GM19023 (cell line): ENCODE measurements at regions not wholly inside any gene's neighbourhood (a gene's known extent, or its start where the extent isn't known, plus 50 kb on each side); places are given as distances from the start of the nearest gene placed in this dataset.
"Not testable (repeated sequence)": the region's sequence is repeated elsewhere in the genome, so short reads cannot be mapped to it uniquely, and the experiment has no call there.

ENCODE experiments used
- ATAC-seq: cut with Tn5 transposase; IDR thresholded peaks from one replicate; pipeline ENCODE4 v1.9.1; 2021; ENCODE audit warnings: mild to moderate bottlenecking, moderate library complexity; ENCODE audit not compliant: unreplicated experiment

DNA sequence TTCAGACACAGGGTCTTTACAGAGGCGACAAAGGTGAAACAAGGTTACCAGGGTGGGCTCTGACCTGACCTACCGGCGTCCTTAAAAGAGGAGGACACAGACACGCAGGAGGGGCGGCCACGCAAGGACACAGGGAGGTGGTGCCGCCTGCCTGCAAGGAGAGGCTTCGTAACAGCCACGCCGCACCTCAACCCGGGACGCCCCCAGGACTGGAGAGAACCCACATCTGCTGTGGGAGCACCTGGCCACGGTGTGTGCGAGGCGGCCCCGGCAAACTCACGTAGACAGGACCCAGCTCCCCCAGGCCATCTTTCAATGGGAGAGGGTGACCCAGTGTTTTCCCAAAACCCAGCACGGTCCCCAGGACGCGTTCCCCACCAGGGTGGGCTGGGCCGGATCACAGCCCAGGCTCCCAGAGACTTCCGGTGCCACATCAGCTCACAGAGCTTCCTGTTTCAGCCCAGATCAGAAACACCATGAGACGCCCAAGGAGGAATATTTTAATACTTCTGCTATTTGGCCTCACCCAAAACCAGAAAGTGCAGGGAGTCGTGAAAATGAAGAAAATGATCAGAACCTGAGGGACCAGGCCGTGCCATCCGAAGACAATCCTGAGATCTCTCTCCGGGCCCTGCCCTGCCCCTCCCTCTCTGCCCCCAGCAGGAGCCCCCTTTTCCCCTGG is 5417.4 kb upstream of the TPTE start:
- not testable (repeated sequence) for ATAC-seq

- ATAC-seq: not testable (repeated sequence)
Observed at GRCh38 chr21:5104562-5104928, 5416.8 kb upstream of the TPTE start.

- ATAC-seq: peak; percentile 43
Observed at GRCh38 chr21:5105939-5106708, 5415.3 kb upstream of the TPTE start.

- peak; percentile 26 for ATAC-seq
Observed at GRCh38 chr21:5106767-5107464, 5414.5 kb upstream of the TPTE start.

- not testable (repeated sequence) for ATAC-seq
Observed at GRCh38 chr21:5107637-5108036, 5413.7 kb upstream of the TPTE start.

DNA sequence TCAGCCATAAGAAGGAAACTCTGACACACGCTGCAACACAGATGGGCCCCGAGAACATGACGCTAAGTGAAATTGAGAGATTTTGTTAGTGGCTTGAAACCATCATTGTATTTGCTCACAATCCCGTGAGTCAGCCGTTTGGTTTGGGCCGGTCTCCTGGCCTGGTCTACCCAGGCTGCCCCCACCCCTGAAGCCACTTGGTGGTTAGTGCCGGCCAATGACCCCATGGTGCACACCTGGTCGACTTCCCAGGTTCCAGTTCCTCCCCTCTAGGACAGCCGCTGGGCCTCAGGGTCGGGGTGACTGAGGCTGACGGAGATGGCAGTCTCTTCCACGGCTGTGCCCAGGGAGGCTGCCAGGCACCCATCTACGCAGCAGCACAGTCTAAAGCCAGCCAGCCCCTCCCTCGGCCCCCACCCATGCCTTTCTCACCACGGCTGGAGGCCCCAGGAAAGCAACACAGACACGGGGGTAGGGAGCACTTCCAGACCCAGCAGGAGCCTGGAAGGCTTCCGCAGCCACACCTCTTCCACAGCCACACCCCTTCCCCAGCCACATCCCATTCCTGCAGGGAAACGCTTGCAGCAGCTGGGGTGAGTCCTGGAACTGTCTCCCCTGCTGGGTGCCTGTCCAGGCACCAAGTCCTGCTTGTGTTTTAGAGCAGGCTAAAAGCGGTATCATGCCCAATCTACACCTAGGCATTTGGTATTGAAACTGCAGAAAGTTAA is 5413.2 kb upstream of the TPTE start:
- ATAC-seq: not testable (repeated sequence)

- ATAC-seq: not testable (repeated sequence)
Observed at GRCh38 chr21:5111197-5111596, 5410.2 kb upstream of the TPTE start.

DNA sequence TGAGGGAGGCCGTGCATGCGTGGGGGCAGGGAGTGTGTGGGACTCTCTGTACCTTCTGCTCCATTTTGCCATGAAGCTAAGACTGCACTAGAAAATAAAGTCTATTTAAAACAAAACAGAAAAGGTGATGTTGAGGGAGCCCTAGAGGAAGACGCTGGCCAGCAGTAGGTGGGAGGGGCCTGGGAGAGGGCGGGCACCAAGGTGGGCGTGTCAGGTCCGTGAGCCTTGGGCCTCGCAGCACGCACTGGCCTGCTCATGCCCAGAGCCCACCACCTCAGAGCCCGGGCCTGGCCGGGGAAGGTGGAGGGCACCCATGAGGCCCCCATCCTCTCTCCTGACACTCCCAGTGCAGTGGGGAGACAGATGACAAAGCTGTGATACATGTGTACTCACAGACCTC is 5408.3 kb upstream of the TPTE start:
- not testable (repeated sequence) for ATAC-seq

DNA sequence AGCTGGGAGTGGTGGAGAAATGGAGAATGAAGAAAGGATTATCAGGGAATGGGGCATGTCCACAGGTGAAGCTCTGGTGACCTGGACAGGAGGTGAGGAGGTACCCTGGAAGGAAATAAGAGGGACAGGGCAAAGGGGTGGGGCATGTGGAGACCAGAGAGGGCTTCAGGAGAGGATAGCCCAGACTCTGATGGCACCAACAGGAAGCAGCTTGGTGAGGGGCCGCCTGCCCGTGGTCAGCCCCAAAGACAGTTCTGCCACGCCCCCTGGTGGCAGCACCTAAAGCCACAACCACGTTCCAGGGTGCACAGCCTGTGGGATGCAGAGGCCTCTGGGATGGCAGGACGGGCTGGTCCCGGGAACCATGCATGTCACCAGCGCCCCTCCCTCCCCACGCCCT is 5406.9 kb upstream of the TPTE start:
- ATAC-seq: not testable (repeated sequence)

DNA sequence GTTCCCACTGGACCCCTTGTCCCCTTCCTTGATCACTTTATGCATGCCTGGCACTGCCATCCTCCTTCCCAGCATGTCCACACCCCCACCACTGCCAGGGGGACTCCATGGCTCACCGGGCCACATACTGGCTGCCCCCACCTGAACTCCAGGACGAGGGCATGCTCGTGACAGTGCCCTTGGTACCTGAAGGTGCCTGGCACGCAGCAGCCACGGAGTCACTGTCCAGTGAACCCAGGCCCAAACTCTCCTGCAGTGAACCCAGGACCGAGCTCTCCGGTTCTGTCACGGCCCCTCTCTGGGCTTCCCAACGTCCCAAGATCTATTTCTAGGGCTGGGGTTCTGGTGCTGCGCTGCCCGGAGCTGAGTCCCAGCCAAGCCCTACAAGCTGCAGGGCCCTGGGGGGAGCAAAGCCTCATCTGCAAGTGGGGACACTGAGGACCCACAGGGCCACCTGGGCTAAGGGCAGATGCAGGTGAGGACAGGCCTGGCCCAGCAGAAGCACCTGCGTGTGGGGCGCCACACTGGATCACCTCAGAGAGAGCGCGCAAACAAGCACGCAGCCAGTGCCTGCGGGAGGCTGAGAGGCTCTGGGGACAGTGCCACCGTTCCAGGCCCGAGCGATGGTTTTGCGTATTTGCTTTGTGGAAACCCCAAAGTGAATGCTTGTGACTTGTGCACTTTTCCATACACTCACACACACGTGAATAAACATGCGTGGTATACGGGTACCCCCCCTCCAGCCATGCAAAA is 5406.3 kb upstream of the TPTE start:
- not testable (repeated sequence) for ATAC-seq

DNA sequence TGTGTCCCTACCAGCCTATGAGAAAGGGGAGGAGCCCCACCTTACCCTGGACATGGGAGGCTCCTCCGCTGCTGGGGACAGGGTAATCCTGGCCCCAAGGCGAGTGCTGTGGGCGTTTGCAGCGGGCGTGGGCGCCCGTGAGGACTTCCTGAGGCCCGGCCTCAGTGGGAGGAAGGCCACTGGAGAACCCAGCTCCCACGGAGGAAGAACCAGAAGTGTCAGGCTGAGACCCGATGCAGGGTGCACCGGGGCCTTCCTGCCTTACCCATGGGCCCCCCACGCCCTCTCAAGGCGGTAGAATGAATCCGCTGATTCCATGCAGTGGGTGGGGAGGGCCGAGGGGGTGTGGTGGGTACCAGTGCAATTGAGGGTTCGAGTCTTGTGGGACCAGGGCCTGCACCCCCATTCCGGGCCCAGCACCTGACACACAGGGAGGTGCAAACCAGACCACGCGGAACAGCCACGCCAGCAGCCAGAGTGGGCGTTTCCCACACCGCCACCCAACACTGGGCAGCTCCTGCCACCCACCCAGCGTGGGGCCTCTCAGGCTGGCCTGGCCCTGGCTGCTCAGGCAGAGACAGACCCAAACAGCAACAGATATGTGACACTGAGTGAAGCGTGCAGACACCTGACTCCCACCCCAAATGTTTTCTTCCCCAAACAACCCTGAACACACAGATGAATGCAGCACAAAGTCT is 5405.6 kb upstream of the TPTE start:
- ATAC-seq: not testable (repeated sequence)

DNA sequence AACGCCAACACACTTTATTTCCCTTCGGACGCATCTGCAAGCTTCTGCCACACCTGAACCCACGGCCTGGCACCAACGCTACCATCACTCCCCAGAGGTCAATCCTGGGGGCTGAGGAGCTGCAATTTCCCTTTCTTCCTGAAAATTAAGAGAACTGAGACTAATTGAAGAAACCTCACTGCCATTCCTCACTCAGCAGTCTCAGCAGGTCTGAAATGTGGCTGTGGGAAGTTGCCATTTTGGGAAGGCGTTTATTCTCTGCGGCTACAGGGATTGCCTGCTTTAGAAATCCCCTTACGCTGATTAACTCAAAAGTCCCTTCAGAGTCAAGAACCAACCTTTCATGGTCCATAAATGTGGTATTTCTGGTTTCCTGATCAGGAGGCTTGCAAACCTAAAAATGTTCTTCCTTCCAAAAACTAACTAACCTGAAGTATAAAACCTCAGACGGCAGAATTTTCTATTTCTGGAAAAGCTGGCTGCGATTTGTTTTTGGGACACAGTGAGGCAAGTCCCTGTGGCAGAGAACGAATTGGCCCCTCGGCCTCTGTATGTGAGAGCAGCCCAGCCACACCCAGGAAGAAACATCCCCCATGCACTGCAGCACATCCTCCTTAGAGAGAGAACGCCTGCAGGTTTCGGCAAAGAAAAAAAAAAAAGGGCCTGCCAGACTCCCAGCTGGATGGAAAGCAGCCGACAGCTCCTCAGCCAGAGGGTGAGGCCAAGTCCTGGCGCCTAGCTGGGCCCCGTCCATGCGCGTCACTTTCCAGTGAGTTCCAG is 5404.8 kb upstream of the TPTE start:
- not testable (repeated sequence) for ATAC-seq

- not testable (repeated sequence) for ATAC-seq
Observed at GRCh38 chr21:5117135-5117534, 5404.2 kb upstream of the TPTE start.

DNA sequence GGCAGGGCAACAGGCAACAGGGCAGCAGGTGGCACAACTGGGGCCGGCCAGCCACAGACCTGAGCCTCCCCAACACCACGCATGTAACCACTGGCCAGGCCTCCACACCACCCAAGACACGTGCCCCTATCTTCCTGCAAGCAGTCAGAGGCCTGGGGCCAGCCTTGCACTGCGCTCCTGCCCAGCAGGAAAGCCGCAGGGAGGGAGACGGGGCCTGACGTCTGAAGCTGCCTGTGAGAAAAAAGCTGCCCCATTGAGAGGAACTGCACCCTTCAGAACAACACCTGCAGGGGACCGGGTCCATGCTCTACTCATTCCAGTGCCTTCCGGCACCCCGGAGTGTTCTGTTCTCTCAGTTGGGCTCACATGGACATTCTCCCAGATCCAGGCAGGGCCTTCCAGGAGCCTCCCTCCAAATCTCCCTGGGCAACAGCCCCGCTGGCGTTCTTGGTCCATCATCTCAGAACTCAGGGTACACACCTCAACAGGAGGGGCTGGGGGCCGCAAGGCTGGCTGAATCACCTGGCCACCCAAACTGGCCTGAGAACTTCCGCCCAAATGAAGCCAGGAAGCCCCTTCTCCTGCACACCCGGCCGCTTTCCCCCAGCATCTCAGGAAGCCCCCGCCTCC is 5403.6 kb upstream of the TPTE start:
- not testable (repeated sequence) for ATAC-seq

DNA sequence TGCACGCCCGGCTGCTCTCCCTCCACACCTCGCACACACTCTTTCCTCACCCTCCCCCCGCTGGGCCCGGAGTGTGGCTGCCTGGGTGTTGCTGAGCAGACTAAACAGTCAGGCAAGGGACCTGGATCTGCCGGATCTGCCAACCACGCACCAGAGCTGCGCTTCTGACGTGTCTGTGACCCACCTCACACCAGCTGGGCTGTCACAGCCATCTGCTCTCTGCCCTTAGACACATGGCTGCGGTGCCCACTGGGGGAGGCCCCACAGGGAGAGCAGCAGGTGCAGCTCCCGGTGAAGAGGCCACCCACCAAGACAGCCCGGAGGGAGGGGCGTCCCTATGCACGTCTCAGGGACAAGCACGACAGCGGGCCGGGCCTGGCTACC is 5403.1 kb upstream of the TPTE start:
- not testable (repeated sequence) for ATAC-seq

DNA sequence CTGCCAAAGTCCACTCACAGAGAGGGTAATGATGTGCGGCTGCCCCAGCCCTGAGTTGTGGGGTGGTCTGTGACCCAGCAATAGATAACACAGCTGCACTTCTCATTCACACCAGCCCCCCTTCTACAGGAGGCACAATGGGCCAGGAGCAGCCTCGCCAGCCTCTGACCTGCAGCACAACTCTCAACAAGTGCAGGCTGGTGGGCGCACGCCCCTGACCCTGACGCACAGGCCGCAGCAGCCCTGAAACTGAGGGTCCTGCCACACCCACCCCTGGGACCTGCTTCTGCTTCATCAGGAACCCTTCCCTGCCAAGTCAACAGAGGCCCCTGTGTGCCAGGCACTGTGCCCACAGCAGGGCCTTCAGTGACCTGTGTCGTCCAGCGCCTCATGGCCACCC is 5402.2 kb upstream of the TPTE start:
- not testable (repeated sequence) for ATAC-seq

DNA sequence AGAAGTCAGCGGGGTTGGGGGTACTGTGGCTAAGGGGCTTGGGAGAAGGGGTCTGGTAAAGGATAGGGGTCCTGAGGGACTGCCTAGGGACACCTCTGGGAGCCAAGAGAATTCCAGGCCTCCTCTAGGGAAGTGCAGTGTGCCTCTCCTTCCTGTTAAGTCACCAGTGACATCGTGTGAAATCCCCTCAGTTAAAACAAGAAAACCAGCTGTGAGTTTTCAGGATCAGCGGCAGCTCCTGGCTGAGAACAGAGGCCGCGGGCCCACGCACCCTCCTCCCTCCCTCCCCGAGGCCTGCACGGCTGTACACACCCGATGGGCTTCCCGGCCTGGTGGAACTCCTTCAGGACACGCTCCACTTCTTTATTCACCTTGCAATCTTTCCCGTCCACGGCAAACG is 5400.0 kb upstream of the TPTE start:
- ATAC-seq: not testable (repeated sequence)

- ATAC-seq: not testable (repeated sequence)
Observed at GRCh38 chr21:5121849-5122248, 5399.5 kb upstream of the TPTE start.
